ENCODE measurements at regions not wholly inside any gene's neighbourhood (a gene's known extent, or its start where the extent isn't known, plus 50 kb on each side); places are given as distances from the start of the nearest gene placed in this dataset.

DNA sequence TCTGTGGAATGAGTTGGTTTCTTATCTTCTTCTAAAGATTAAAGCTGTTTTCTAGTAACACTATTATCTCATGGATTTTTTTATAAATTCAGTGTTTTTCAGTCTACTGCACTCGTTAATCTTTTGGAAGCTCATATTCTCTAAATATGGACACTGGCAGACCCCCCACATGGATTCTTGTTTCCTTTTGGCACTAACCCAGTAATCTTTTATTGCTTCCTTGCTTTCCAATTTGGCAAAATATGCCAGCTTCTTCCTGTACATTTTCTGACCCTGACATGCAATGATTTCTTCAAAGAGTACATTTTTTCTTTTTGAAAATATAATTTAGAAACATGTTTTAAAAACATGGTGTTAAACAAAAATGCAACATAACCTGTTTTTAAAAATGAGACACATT is 474.2 kb upstream of the FTMT start:
- Mint-ChIP-seq H3K4me3 (no peak overlapping the region), H3K9me3 (peaks cover 2% of the 10 kb centered on the region), H3K36me3 (ENCODE audit: low read depth) (no peaks in the 10 kb centered on the region), H3K27ac (no peak overlapping the region), H3K4me1 (no peaks in the 10 kb centered on the region), H3K27me3 (no peaks in the 10 kb centered on the region)
- POLR2A ChIA-PET: no interaction called here
- no peak for DNase-seq
- CTCF ChIA-PET: no interaction called here

DNA sequence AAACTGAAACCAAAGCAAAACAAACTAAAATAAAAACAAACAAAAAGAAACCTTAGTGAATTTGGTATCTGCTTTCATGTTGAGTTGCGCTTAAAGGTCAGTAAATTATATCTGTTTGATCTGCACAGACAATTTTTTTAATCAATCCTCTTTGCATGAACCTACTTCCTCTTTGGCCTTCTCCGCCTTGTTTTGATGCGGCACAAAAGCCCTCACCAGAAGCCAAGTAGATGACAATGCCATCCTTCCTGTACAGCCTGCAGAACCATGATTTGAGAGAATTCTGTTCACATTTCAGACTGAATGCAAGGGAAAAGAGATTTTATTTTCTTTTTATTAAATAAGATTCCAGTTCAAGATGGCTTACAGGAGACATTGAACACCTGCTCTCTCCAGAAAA is 473.6 kb upstream of the FTMT start:
- Mint-ChIP-seq H3K27ac (no peak overlapping the region), H3K36me3 (ENCODE audit: low read depth) (no peaks in the 10 kb centered on the region), H3K4me3 (no peak overlapping the region), H3K4me1 (no peaks in the 10 kb centered on the region), H3K9me3 (peaks cover 2% of the 10 kb centered on the region), H3K27me3 (no peaks in the 10 kb centered on the region)
- POLR2A ChIA-PET: no interaction called here
- DNase-seq: no peak
- CTCF ChIA-PET: no interaction called here

DNA sequence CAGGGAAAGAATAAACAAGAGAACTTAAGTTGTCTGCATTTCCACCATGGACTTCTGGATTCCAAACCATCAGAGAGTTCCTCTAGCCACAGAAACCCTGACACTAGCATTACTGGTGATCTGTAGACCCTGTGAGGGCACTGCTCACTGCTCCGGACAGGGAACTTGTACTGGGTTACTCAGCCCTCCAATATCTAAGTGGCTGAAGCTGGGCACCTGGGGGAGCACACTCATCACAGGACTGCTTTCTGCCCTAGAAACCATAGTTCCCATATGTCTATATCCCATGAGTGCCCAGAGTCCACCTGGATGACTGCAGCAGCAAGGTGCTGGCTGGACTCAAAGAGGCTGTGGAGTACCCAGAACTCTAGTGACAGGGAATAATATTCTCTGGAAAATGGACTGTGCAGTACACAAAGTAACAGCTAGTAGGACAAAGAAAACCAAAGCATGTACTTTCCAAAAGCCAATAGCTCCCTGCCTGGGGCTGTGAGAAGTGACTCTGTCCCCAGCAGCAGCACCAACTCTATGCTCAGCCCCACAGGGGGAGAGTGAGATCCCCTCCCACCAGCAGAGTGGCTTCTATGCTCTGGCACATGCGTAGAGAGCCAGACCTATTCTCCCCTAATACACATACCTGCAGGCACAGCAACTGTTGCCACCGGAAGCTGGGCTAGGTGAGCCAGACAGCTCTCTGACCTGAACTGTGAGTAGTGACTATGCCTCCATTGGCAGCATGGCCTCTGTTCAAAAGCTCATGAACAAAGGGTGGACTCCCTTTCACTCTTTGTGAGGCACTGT is 472.9 kb upstream of the FTMT start:
- CTCF ChIA-PET: no interaction called here
- H3K27me3 Mint-ChIP-seq: no peaks in the 10 kb centered on the region
- H3K27ac Mint-ChIP-seq: no peak overlapping the region
- DNase-seq: no peak
- H3K4me1 Mint-ChIP-seq: no peaks in the 10 kb centered on the region
- H3K36me3 Mint-ChIP-seq (ENCODE audit: low read depth): no peaks in the 10 kb centered on the region
- H3K9me3 Mint-ChIP-seq: peaks cover 2% of the 10 kb centered on the region
- POLR2A ChIA-PET: no interaction called here
- H3K4me3 Mint-ChIP-seq: no peak overlapping the region

DNA sequence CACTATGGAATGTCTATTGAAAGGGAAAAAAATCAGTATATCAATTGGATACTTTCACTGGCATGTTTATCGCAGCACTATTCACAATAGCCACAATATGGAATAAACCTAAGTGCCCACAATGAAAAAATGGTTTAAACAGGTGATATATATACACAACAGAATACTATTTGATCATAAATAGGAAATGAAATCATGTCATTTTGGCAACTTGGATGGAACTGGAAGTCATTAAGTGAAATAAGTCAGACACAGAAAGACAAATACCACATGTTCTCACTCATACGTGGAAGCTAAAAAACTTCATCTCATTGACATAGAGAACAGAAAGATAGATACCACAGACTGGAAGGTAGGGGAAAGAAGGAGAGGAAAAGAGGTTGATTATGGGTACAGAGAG is 471.6 kb upstream of the FTMT start:
- H3K27ac Mint-ChIP-seq: no peak overlapping the region
- CTCF ChIA-PET: no interaction called here
- no peak overlapping the region for H3K4me3 Mint-ChIP-seq
- H3K36me3 Mint-ChIP-seq (ENCODE audit: low read depth): no peaks in the 10 kb centered on the region
- POLR2A ChIA-PET: no interaction called here
- H3K4me1 Mint-ChIP-seq: no peaks in the 10 kb centered on the region
- DNase-seq: no peak
- no peaks in the 10 kb centered on the region for H3K27me3 Mint-ChIP-seq
- peaks cover 2% of the 10 kb centered on the region for H3K9me3 Mint-ChIP-seq

DNA sequence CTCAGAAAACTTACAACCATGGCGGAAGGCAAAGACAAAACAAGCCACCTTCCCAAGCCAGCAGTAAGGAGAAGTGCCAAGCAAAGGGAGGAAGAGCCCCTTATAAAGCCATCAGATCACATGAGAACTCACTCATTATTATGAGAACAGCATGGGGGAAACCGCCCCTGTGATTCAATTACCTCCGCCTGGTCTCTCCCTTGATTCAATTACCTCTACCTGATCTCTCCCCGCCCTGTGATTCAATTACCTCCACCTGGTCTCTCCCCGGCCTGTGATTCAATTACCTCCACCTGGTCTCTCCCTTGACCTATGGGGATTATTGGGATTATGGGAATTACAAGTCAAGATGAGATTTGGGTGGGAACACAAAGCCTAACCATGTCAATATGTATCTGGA is 467.3 kb upstream of the FTMT start:
- Mint-ChIP-seq H3K4me1 (no peaks in the 10 kb centered on the region), H3K27ac (no peak overlapping the region), H3K27me3 (no peaks in the 10 kb centered on the region), H3K9me3 (peaks cover 2% of the 10 kb centered on the region), H3K4me3 (no peak overlapping the region), H3K36me3 (ENCODE audit: low read depth) (no peaks in the 10 kb centered on the region)
- CTCF ChIA-PET: no interaction called here
- POLR2A ChIA-PET: no interaction called here
- no peak for DNase-seq

DNA sequence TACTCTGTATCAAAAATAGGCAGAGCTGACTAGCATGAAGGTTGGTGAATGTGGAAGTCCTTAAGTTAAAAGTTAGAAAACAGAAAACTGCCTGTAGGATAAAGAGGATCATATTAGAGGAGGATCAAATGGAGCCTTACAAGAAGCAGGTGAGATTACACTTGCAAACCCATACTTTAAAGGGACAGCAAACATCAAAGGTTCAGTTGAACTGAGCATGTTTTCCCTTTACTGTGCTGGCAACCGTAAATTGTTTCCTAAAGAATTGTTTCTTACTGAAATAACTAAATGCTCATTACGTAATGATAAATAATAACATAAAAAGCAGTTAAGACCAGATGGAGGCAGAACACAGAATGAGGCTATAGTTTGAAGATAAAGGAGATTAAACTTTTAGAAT is 465.3 kb upstream of the FTMT start:
- no peaks in the 10 kb centered on the region for H3K27me3 Mint-ChIP-seq
- no peak overlapping the region for H3K4me3 Mint-ChIP-seq
- ChIA-PET POLR2A (no interaction called here), CTCF (no interaction called here)
- no peak for DNase-seq
- H3K4me1 Mint-ChIP-seq: no peaks in the 10 kb centered on the region
- no peaks in the 10 kb centered on the region for H3K9me3 Mint-ChIP-seq
- H3K27ac Mint-ChIP-seq: no peak overlapping the region
- H3K36me3 Mint-ChIP-seq (ENCODE audit: low read depth): no peaks in the 10 kb centered on the region

DNA sequence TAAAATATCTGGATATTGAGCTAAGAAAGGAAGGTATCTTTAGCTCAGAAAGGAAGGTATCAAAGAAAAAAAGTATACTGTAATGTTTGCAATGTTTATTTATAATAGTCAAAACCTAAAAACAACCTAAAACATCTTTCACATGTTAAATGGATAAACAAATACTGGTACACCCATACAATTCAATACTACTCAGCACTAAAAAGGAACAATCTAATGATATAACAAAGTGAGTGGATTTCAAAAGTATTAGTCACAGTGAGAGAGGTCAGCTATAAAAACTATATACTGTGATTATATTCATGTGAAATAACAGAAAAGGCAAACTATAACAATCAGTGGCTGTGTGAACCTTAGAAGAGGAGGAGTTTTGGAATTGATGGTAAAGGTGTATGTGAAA is 455.0 kb upstream of the FTMT start:
- ChIA-PET POLR2A (no interaction called here), CTCF (no interaction called here)
- no peak overlapping the region for H3K4me3 Mint-ChIP-seq
- no peaks in the 10 kb centered on the region for H3K27me3 Mint-ChIP-seq
- no peaks in the 10 kb centered on the region for H3K4me1 Mint-ChIP-seq
- no peaks in the 10 kb centered on the region for H3K36me3 Mint-ChIP-seq (ENCODE audit: low read depth)
- no peak overlapping the region for H3K27ac Mint-ChIP-seq
- no peak for DNase-seq
- H3K9me3 Mint-ChIP-seq: peaks cover 5% of the 10 kb centered on the region

DNA sequence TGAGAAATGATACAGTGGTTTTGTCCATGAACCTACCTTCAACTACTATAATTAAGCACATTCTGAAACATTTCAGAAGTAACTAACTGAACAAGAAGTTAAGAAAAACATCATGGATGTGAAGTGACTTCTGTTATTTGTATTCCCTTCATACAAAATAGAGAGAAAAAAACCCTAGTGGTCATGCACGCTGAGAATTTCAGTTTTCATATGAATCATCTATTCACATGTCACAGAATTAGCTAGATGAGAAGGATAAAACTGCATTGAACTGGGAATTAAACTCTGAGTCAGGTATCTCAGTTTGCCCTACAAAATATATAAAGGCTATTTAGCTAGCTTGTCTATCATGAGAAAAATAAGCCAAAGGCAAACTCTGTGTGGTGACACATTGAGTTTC is 451.8 kb upstream of the FTMT start:
- no peak overlapping the region for H3K27ac Mint-ChIP-seq
- CTCF ChIA-PET: no interaction called here
- H3K36me3 Mint-ChIP-seq (ENCODE audit: low read depth): no peaks in the 10 kb centered on the region
- POLR2A ChIA-PET: no interaction called here
- peaks cover 5% of the 10 kb centered on the region for H3K9me3 Mint-ChIP-seq
- H3K4me1 Mint-ChIP-seq: no peaks in the 10 kb centered on the region
- no peaks in the 10 kb centered on the region for H3K27me3 Mint-ChIP-seq
- H3K4me3 Mint-ChIP-seq: no peak overlapping the region
- DNase-seq: no peak

DNA sequence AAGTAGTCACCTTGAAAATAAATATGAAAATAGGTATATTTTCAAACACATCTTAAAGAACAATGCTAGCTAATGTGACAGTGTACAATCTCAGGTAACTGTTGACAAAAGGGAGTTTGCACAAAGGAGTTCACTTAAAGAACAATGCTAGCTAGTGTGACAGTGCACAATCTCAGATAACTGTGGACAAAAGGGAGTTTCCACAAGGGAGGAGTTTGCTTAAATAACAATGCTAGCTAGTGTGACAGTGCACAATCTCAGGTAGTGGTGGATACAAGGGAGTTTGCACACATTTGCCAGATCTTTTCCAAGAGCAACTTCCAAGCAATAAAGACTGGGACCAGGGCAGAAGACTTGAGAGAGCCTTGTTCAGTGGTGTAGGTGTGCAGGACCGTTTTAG is 442.9 kb upstream of the FTMT start:
- H3K27ac Mint-ChIP-seq: no peak overlapping the region

DNA sequence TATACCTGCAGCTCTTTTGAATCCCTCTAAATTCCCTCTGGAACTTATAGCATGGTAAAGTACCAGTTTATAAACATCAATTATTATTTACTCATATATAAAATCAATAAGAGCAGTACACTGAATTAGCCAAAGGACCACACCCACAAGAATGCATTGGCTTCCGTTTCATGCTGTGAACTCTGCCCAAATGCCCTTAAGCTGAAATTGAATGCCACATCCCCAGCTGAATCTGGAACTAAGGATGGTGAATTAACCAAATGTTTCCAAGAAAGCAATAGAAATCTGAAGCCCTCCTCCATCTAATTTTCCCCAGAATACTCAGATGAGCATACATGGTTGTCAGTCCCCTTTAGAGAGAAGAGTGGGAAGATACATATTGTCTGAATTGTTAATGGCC is 436.4 kb upstream of the FTMT start:
- DNase-seq: no peak
- Mint-ChIP-seq H3K4me1 (no peaks in the 10 kb centered on the region), H3K9me3 (peaks cover 6% of the 10 kb centered on the region), H3K27me3 (no peaks in the 10 kb centered on the region), H3K27ac (no peak overlapping the region), H3K4me3 (no peak overlapping the region), H3K36me3 (ENCODE audit: low read depth) (no peaks in the 10 kb centered on the region)
- ChIA-PET POLR2A (no interaction called here), CTCF (no interaction called here)

More for the DNA sequence above, 442.9 kb upstream of the FTMT start:
- Mint-ChIP-seq H3K27me3 (no peaks in the 10 kb centered on the region), H3K4me3 (no peak overlapping the region), H3K4me1 (no peaks in the 10 kb centered on the region), H3K36me3 (ENCODE audit: low read depth) (no peaks in the 10 kb centered on the region), H3K9me3 (no peaks in the 10 kb centered on the region)
- ChIA-PET CTCF (no interaction called here), POLR2A (no interaction called here)
- no peak for DNase-seq

DNA sequence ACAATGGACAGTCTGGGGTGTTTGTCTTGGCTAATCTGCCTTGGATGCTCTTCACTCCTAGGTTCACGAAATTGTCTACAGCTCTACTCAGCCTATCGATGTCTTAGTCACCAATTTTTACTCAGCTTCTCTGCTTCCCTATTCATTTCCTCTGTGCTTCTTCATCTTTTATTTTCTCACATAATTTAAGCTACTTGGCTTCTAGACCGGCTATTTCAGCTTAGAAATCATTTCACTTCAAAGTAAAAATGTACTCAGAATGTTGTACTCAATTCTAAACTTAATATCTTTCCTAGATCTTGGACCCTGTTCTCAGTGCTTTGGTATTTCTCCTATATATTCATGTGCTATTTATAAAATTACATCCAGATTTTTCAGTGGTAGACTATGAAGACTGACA is 430.0 kb upstream of the FTMT start:
- H3K27me3 Mint-ChIP-seq: no peaks in the 10 kb centered on the region
- no peak overlapping the region for H3K4me3 Mint-ChIP-seq
- no peaks in the 10 kb centered on the region for H3K4me1 Mint-ChIP-seq
- H3K36me3 Mint-ChIP-seq (ENCODE audit: low read depth): no peaks in the 10 kb centered on the region
- peaks cover 10% of the 10 kb centered on the region for H3K9me3 Mint-ChIP-seq
- CTCF ChIA-PET: no interaction called here
- no peak overlapping the region for H3K27ac Mint-ChIP-seq
- no peak for DNase-seq
- POLR2A ChIA-PET: no interaction called here

DNA sequence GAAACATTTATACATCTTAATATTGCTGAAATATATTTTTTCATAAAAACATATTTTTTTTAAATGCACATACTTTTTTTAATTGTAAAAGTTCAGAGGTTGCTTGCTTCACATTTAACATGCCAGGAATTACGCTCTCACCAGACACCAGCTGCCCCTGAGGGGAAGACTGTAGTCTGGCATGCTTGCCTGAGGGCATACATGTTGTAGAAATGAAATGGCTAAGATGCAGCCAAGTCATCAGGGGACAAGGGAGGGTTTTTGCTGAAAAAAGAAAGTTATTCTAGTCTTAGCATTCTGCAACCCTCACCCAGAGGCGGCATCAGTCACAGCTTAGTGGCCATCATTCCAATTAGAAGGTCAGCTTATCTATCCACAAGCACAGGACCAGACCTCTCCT is 426.7 kb upstream of the FTMT start:
- CTCF ChIA-PET: no interaction called here
- POLR2A ChIA-PET: no interaction called here
- no peak overlapping the region for H3K4me3 Mint-ChIP-seq
- H3K4me1 Mint-ChIP-seq: no peaks in the 10 kb centered on the region
- no peaks in the 10 kb centered on the region for H3K27me3 Mint-ChIP-seq
- no peak for DNase-seq
- peaks cover 11% of the 10 kb centered on the region for H3K9me3 Mint-ChIP-seq
- no peaks in the 10 kb centered on the region for H3K36me3 Mint-ChIP-seq (ENCODE audit: low read depth)
- H3K27ac Mint-ChIP-seq: no peak overlapping the region

DNA sequence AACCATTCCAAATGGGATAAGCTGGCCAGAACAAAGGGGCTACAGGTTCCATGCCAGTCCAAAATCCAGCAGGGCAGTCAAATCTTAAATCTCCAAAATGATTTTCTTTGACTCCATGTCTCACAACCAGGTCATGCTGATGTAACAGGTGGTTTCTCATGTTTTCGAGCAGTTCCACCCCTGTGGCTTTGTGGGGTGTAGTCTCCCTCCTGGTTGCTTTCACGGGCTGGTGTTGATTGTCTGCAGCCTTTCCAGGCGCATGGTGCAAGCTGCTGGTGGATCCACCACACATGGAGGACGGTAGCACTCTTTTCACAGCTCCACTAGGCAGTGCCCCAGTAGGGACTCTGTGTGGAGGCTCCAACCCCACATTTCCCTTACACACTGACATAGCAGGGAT is 425.5 kb upstream of the FTMT start:
- Mint-ChIP-seq H3K9me3 (peaks cover 11% of the 10 kb centered on the region), H3K4me3 (no peak overlapping the region), H3K27me3 (no peaks in the 10 kb centered on the region), H3K36me3 (ENCODE audit: low read depth) (no peaks in the 10 kb centered on the region), H3K27ac (no peak overlapping the region), H3K4me1 (no peaks in the 10 kb centered on the region)
- POLR2A ChIA-PET: no interaction called here
- no peak for DNase-seq
- CTCF ChIA-PET: no interaction called here

DNA sequence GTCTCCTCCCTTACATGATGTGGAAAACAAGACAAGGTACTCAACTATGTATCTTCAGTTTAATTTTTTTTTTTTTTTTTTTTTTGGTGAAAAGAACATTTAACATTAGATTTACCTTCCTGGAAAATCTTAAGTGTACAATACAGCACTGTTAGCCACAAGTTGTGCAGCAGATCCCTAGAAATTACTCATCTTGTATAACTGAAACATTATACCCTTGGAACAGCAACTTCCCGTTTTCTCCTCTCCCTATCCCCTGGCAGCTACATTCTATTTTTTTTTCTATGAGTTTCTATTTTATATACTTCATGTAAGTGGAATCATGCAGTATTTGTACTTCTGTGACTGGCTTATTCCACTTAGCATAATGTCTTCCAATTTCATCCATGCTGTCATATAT is 421.9 kb upstream of the FTMT start:
- ChIA-PET CTCF (no interaction called here), POLR2A (no interaction called here)
- H3K9me3 Mint-ChIP-seq: peaks cover 10% of the 10 kb centered on the region

DNA sequence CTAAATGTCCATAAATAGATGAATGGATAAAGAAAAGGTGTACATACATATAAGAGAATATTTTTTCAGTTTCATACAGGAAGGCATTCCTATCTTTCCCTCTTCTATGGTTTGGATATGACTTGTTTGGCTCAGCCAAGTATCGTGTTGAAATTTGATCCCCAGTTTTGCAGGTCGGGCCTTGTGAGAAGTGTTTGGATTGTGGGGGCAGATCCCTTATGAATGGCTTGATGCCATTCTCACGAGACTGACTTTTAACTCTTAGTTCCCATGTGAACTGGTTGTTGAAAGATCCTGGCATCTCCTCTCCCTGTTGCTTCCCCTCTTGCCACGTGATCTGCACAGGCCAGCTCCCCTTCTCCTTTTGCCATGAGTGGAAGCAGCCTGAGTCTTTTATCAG is 421.1 kb upstream of the FTMT start:
- H3K4me1 Mint-ChIP-seq: no peaks in the 10 kb centered on the region
- H3K27ac Mint-ChIP-seq: no peak overlapping the region
- H3K9me3 Mint-ChIP-seq: peaks cover 10% of the 10 kb centered on the region
- ChIA-PET CTCF (no interaction called here), POLR2A (no interaction called here)
- no peak for DNase-seq
- H3K27me3 Mint-ChIP-seq: no peaks in the 10 kb centered on the region
- H3K36me3 Mint-ChIP-seq (ENCODE audit: low read depth): no peaks in the 10 kb centered on the region
- no peak overlapping the region for H3K4me3 Mint-ChIP-seq

More for the DNA sequence above, 421.9 kb upstream of the FTMT start:
- H3K4me3 Mint-ChIP-seq: no peak overlapping the region
- H3K36me3 Mint-ChIP-seq (ENCODE audit: low read depth): no peaks in the 10 kb centered on the region
- H3K27ac Mint-ChIP-seq: no peak overlapping the region
- DNase-seq: no peak
- no peaks in the 10 kb centered on the region for H3K4me1 Mint-ChIP-seq
- no peaks in the 10 kb centered on the region for H3K27me3 Mint-ChIP-seq

Data from activated CD4-positive, alpha-beta memory T cell treated with anti-CD3 and anti-CD28 coated beads, Interleukin-2, amount 10 ng/mL, durations not matched to agents 7 days and 5 days (primary cell).